CD4-positive, alpha-beta T cell (primary cell): ENCODE measurements at regions not wholly inside any gene's neighbourhood (a gene's known extent, or its start where the extent isn't known, plus 50 kb on each side); places are given as distances from the start of the nearest gene placed in this dataset.

Experiments used
- ATAC-seq: fragments of 200-7000 bp; cut with Tn5 transposase; one replicate; pipeline ENCODE4 v1.10.0; 2022; ENCODE audit warnings: mild to moderate bottlenecking; ENCODE audit not compliant: poor library complexity
- CTCF ChIA-PET: fragments of 350-600 bp; sonication (Branson Sonifier 250); formaldehyde crosslinking; loops from one replicate; lab custom pipeline; 2021; ENCODE audit warnings: antibody characterized with exemption, inconsistent platforms; lab: Charles Lee
- POLR2A ChIA-PET: fragments of 350-600 bp; sonication (Branson Sonifier 250); formaldehyde crosslinking; loops from one replicate; lab custom pipeline; 2021; ENCODE audit warnings: antibody characterized with exemption, inconsistent platforms; lab: Charles Lee
- DNase-seq, 14 experiments: peaks; one replicate each; pipeline ENCODE4 v3.0.0-alpha.2; 2013 to 2020; ENCODE audit warnings: mixed read lengths in 2 of 14
- H3K27ac ChIP-seq, 2 donors: one replicate each; pipeline versions ENCODE4 v1.5.1 to v1.7.0; 2013; ENCODE audit warnings: low read length in 2 of 2, low read depth in 1 of 2, mild to moderate bottlenecking in 1 of 2
- H3K27me3 ChIP-seq, 2 experiments: 1 replicate in 1 of 2; 2 replicates in 1 of 2; pipeline versions ENCODE4 v1.6.1 to v1.7.0; 2013; ENCODE audit warnings: low read length in 2 of 2, control low read depth in 1 of 2, mild to moderate bottlenecking in 1 of 2, moderate library complexity in 1 of 2; ENCODE audit not compliant: insufficient read depth in 2 of 2, control insufficient read depth in 1 of 2
- H3K36me3 ChIP-seq: one replicate; pipeline ENCODE4 v1.6.1; 2013; ENCODE audit warnings: low read length, control low read depth; ENCODE audit not compliant: insufficient read depth
- H3K4me1 ChIP-seq: one replicate; pipeline ENCODE4 v1.6.1; 2013; ENCODE audit warnings: low read length, control low read depth; ENCODE audit not compliant: insufficient read depth
- H3K4me3 ChIP-seq: one replicate; pipeline ENCODE4 v1.5.1; 2013; ENCODE audit warnings: mild to moderate bottlenecking, low read length, moderate library complexity
- H3K9me3 ChIP-seq, 2 experiments: 1 replicate in 1 of 2; 2 replicates in 1 of 2; pipeline versions ENCODE4 v1.6.1 to v1.7.0; 2013; ENCODE audit warnings: low read length in 2 of 2, mild to moderate bottlenecking in 2 of 2, control low read depth in 1 of 2, moderate library complexity in 1 of 2; ENCODE audit not compliant: control insufficient read depth in 1 of 2, insufficient read depth in 1 of 2
- H3K27ac Mint-ChIP-seq: one replicate; pipeline ENCODE4 v1.8.0; 2020; ENCODE audit warnings: mixed read lengths
- H3K27me3 Mint-ChIP-seq: one replicate; pipeline ENCODE4 v1.8.0; 2021; ENCODE audit warnings: mixed read lengths
- H3K36me3 Mint-ChIP-seq: one replicate; pipeline ENCODE4 v1.8.0; 2021; ENCODE audit warnings: low read depth, mixed read lengths
- H3K4me1 Mint-ChIP-seq: one replicate; pipeline ENCODE4 v1.8.0; 2021; ENCODE audit warnings: low read depth, mixed read lengths
- H3K4me3 Mint-ChIP-seq: one replicate; pipeline ENCODE4 v1.8.0; 2020; ENCODE audit warnings: mild to moderate bottlenecking, mixed read lengths
- H3K9me3 Mint-ChIP-seq: one replicate; pipeline ENCODE4 v1.8.0; 2020; ENCODE audit warnings: mixed read lengths
- CTCF ChIP-seq: fragments of 200-600 bp; IDR thresholded peaks from one replicate; pipeline ENCODE4 v1.8.0; 2022; ENCODE audit warnings: antibody characterized with exemption, mild to moderate bottlenecking
- intact Hi-C, 2 experiments: fragments of 100-400 bp; cut with DNase I in 1 of 2; cut with micrococcal nuclease in 1 of 2; formaldehyde crosslinking; loops; one replicate each; pipeline versions ENCODE4 v1.15.1 to v1.9.0; 2023 to 2025; cut with DNase I, micrococcal nuclease

- H3K4me1 ChIP-seq, result no peaks in the 10 kb centered on the region
- no peak overlapping the region for H3K4me3 ChIP-seq
- POLR2A ChIA-PET, result no interaction called here
- no peak for ATAC-seq
- intact Hi-C loops, result no loop called here
- peaks cover 0 to 2% of the 10 kb centered on the region in 2 experiments for H3K9me3 ChIP-seq
- Mint-ChIP-seq H3K4me1 (no peaks in the 10 kb centered on the region), H3K4me3 (no peak overlapping the region), H3K9me3 (peaks cover 3% of the 10 kb centered on the region), H3K27me3 (no peaks in the 10 kb centered on the region), H3K27ac (no peak overlapping the region), H3K36me3 (no peaks in the 10 kb centered on the region)
- TF ChIP-seq CTCF, result no peak
- no peaks in the 10 kb centered on the region for H3K36me3 ChIP-seq
- H3K27ac ChIP-seq, result no peak overlapping the region
- CTCF ChIA-PET, result no interaction called here
- no peaks in the 10 kb centered on the region for H3K27me3 ChIP-seq
- no peak for DNase-seq
Observed at GRCh38 chr5:117065800-117066199, 491.2 kb upstream of the SEMA6A start.

DNA sequence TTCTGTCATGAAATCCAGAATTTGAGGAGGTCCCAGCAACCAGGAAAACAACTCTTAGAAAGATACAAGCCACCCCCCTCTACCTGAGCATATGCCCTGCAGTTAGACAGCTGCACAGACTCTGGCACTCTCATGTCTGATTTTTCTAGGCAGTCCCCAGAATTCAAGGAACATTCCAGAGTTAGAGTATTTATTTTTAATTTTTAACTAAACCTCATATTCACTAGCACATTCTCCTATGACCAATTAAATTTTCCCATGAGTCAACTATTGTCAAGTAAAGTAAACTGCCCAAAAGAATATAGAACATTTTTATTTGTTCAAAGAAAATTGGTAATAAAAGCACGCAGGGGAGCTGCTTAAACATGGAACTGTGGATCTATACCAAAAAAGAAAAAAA is 490.5 kb upstream of the SEMA6A start:
- Histone ChIP-seq H3K4me1 (no peaks in the 10 kb centered on the region), H3K9me3 (no peaks in the 10 kb centered on the region), H3K27me3 (no peaks in the 10 kb centered on the region), H3K36me3 (no peaks in the 10 kb centered on the region), H3K27ac (no peak overlapping the region), H3K4me3 (no peak overlapping the region)
- TF ChIP-seq CTCF, result no peak
- ChIA-PET CTCF (no interaction called here), POLR2A (no interaction called here)
- DNase-seq, result no peak
- H3K36me3 Mint-ChIP-seq, result no peaks in the 10 kb centered on the region
- peaks cover 3% of the 10 kb centered on the region for H3K9me3 Mint-ChIP-seq
- intact Hi-C loops, result no loop called here
- H3K27me3 Mint-ChIP-seq, result no peaks in the 10 kb centered on the region
- H3K27ac Mint-ChIP-seq, result no peak overlapping the region
- H3K4me1 Mint-ChIP-seq, result no peaks in the 10 kb centered on the region
- ATAC-seq, result no peak
- no peak overlapping the region for H3K4me3 Mint-ChIP-seq

- Histone ChIP-seq H3K4me3 (no peak overlapping the region), H3K36me3 (no peaks in the 10 kb centered on the region), H3K27me3 (no peaks in the 10 kb centered on the region), H3K27ac (no peak overlapping the region), H3K4me1 (no peaks in the 10 kb centered on the region), H3K9me3 (no peaks in the 10 kb centered on the region)
- H3K4me1 Mint-ChIP-seq, result no peaks in the 10 kb centered on the region
- no peaks in the 10 kb centered on the region for H3K36me3 Mint-ChIP-seq
- TF ChIP-seq CTCF, result no peak
- H3K4me3 Mint-ChIP-seq, result no peak overlapping the region
- ATAC-seq (no peak), DNase-seq (no peak)
- ChIA-PET CTCF (no interaction called here), POLR2A (no interaction called here)
- no peaks in the 10 kb centered on the region for H3K27me3 Mint-ChIP-seq
- intact Hi-C loops, result no loop called here
- H3K9me3 Mint-ChIP-seq, result no peaks in the 10 kb centered on the region
- no peak overlapping the region for H3K27ac Mint-ChIP-seq
Observed at GRCh38 chr5:117060099-117060498, 485.5 kb upstream of the SEMA6A start.
